ENCODE measurements at regions not wholly inside any gene's neighbourhood (a gene's known extent, or its start where the extent isn't known, plus 50 kb on each side); places are given as distances from the start of the nearest gene placed in this dataset.

DNA sequence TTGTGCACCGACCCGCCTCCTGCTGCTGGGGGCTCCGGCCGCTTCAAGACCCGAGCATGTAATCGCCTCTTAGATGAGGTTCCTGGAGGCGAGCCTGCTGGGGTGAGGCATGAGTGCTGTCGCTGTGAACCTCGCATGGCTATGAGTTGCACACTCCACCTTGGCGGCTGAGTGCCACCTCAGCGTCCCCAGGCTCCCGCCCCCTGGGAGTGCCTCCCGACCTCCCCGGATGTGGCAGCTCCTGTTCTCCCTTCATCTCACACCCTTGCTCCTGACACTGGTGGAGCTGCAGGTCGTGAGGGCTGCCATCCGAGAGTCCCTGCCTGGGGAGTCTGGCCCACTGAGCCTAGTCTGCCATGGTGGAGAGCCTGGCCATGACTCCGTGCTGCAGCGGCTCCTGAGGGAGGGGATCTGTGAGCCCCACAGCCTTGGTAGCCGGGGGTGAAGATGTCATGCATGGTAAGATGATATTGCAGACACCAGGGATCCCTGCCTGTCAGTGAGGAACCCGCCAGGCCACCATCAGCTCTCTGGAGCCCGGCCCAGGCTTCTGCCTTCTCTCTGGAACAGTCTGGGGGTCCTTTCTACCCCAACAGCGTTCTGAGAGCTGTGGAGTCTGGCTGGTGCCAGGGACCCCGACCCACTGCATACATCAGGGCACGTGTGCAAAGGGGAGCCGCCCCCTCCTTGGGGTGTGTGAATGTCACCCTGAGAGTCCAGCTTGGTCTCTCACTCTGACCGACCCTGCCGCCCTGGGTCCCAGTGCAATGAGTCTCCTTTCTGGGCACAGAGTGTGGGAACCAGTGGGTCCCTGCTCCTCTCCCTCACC, 61.6 kb upstream of the HS6ST1 start:
- Histone ChIP-seq H3K36me3 (ENCODE audit: low read length) (no peaks in the 10 kb centered on the region), H3K9me2 (replicated peaks; ENCODE audit: insufficient read depth, low read length) (no peaks in the 10 kb centered on the region), H3F3A (ENCODE audit: insufficient read depth) (no peaks in the 10 kb centered on the region), H3K27ac (ENCODE audit: low read depth, low read length) (no peak overlapping the region), H3K27me3 (ENCODE audit: low read length) (no peaks in the 10 kb centered on the region), H3K9me3 (ENCODE audit: insufficient read depth, low read length) (no peaks in the 10 kb centered on the region), H3K79me2 (ENCODE audit: insufficient read depth, low read length) (no peaks in the 10 kb centered on the region), H2AFZ (ENCODE audit: low read depth, low read length, severe bottlenecking) (no peak overlapping the region), H3K4me2 (ENCODE audit: low read depth, low read length, poor library complexity, severe bottlenecking) (no peak overlapping the region), H3K4me3 (ENCODE audit: insufficient read depth, low read length, poor library complexity, severe bottlenecking) (no peak overlapping the region), H3K9ac (ENCODE audit: low read length) (no peak overlapping the region), H4K20me1 (ENCODE audit: low read depth, low read length) (no peaks in the 10 kb centered on the region)
- no peak for TF ChIP-seq EZH2phosphoT487 (conservative IDR thresholded peaks at IDR 0.05; ENCODE audit: low read length)
- TF ChIP-seq, protein P1, sequence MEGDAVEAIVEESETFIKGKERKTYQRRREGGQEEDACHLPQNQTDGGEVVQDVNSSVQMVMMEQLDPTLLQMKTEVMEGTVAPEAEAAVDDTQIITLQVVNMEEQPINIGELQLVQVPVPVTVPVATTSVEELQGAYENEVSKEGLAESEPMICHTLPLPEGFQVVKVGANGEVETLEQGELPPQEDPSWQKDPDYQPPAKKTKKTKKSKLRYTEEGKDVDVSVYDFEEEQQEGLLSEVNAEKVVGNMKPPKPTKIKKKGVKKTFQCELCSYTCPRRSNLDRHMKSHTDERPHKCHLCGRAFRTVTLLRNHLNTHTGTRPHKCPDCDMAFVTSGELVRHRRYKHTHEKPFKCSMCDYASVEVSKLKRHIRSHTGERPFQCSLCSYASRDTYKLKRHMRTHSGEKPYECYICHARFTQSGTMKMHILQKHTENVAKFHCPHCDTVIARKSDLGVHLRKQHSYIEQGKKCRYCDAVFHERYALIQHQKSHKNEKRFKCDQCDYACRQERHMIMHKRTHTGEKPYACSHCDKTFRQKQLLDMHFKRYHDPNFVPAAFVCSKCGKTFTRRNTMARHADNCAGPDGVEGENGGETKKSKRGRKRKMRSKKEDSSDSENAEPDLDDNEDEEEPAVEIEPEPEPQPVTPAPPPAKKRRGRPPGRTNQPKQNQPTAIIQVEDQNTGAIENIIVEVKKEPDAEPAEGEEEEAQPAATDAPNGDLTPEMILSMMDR (IDR thresholded peaks at IDR 0.05; ENCODE audit: insufficient read depth, low read length, poor library complexity, severe bottlenecking): no peak

DNA sequence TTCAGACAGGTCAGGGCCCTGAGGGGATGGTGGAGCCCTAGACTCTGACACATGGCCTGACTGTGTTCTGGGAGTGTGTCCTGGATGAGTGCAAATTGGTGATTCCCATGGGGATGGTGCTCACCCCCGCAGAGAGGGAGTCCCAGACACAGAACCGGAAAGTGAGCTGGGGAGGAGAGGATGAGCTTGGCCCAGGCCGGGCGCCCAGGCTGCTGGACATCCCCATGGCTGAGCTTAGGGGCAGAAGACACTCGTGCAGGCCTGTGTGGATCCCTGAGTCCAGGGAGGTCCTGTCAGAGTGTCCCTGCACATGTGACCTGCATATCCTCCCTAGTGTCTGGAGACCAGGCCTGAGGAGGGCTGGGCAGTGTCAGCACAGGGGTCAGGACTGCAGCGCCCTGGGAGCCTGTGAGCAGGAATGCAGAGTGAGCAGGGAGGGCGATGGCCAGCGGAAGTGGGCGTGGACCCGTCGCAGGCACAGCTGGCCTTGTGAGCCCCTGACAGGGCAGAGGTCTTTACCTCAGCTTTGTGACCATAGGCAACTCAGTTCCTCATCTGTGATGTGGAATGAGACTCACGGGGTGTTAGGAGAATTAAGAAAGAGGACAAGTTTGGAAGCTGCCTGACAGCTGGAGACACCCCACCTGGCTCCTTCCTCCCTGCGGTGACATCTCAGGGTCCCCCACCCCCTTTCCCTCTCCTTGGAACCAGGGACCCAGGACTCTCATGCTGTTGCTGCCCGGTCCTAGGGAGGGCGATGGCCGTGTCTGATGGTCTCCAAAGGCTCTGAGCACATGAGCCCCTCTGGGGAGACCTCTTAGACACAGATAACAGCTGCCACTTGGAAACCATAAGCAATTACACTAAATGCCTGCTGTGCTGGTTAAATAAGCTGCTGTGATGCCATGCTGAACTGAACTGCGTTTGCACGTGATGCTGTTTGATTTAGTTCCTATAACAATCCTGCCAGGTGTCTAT, 62.6 kb upstream of the HS6ST1 start:
- Histone ChIP-seq H3F3A (ENCODE audit: insufficient read depth) (no peaks in the 10 kb centered on the region), H3K4me3 (ENCODE audit: insufficient read depth, low read length, poor library complexity, severe bottlenecking) (no peak overlapping the region), H3K27ac (ENCODE audit: low read depth, low read length) (no peak overlapping the region), H3K27me3 (ENCODE audit: low read length) (no peaks in the 10 kb centered on the region), H3K79me2 (ENCODE audit: insufficient read depth, low read length) (no peaks in the 10 kb centered on the region), H2AFZ (ENCODE audit: low read depth, low read length, severe bottlenecking) (no peak overlapping the region), H3K9me3 (ENCODE audit: insufficient read depth, low read length) (no peaks in the 10 kb centered on the region), H3K36me3 (ENCODE audit: low read length) (no peaks in the 10 kb centered on the region), H3K4me2 (ENCODE audit: low read depth, low read length, poor library complexity, severe bottlenecking) (no peak overlapping the region), H3K9ac (ENCODE audit: low read length) (no peak overlapping the region), H4K20me1 (ENCODE audit: low read depth, low read length) (no peaks in the 10 kb centered on the region), H3K9me2 (replicated peaks; ENCODE audit: insufficient read depth, low read length) (no peaks in the 10 kb centered on the region)
- TF ChIP-seq EZH2phosphoT487 (conservative IDR thresholded peaks at IDR 0.05; ENCODE audit: low read length): no peak
- TF ChIP-seq, protein P1 (IDR thresholded peaks at IDR 0.05; ENCODE audit: insufficient read depth, low read length, poor library complexity, severe bottlenecking): no peak

DNA sequence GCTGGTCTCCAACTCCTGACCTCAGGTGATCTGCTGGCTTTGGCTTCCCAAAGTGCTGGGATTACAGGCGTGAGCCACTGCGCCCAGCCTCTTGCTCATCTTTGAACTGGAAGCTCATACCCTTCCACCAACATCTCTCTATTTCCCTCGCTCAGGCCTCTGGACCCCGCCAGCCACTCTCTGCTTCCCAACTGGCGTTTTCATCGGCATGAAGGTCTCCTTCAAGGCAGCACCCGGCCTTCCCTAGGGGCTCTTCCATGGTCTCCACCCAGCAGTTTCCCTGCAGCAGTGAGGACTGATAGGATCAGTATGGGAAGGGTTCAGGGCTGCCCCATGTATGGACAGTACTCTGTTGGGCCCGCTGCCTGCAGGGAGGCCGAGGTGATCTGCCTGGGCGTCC, 65.8 kb upstream of the HS6ST1 start:
- H4K20me1 ChIP-seq (ENCODE audit: low read depth, low read length): no peaks in the 10 kb centered on the region
- no peaks in the 10 kb centered on the region for H3K9me3 ChIP-seq (ENCODE audit: insufficient read depth, low read length)
- no peak overlapping the region for H2AFZ ChIP-seq (ENCODE audit: low read depth, low read length, severe bottlenecking)
- H3K9me2 ChIP-seq (replicated peaks; ENCODE audit: insufficient read depth, low read length): no peaks in the 10 kb centered on the region
- H3K27ac ChIP-seq (ENCODE audit: low read depth, low read length): no peak overlapping the region
- no peaks in the 10 kb centered on the region for H3K79me2 ChIP-seq (ENCODE audit: insufficient read depth, low read length)
- no peaks in the 10 kb centered on the region for H3K36me3 ChIP-seq (ENCODE audit: low read length)
- H3K4me2 ChIP-seq (ENCODE audit: low read depth, low read length, poor library complexity, severe bottlenecking): no peak overlapping the region
- no peaks in the 10 kb centered on the region for H3F3A ChIP-seq (ENCODE audit: insufficient read depth)
- H3K4me3 ChIP-seq (ENCODE audit: insufficient read depth, low read length, poor library complexity, severe bottlenecking): no peak overlapping the region
- H3K9ac ChIP-seq (ENCODE audit: low read length): no peak overlapping the region
- H3K27me3 ChIP-seq (ENCODE audit: low read length): no peaks in the 10 kb centered on the region
- TF ChIP-seq, protein P1 (IDR thresholded peaks at IDR 0.05; ENCODE audit: insufficient read depth, low read length, poor library complexity, severe bottlenecking): no peak
- no peak for TF ChIP-seq EZH2phosphoT487 (conservative IDR thresholded peaks at IDR 0.05; ENCODE audit: low read length)
